NCI-H446 (cell line): ENCODE measurements at regions not wholly inside any gene's neighbourhood (a gene's known extent, or its start where the extent isn't known, plus 50 kb on each side); places are given as distances from the start of the nearest gene placed in this dataset.
"Not testable (repeated sequence)": the region's sequence is repeated elsewhere in the genome, so short reads cannot be mapped to it uniquely, and the experiment has no call there.

Experiments
- DNase-seq, 2 experiments: peaks; one replicate each; lab custom pipeline; 2025; lab: John Stamatoyannopoulos, UW

DNA sequence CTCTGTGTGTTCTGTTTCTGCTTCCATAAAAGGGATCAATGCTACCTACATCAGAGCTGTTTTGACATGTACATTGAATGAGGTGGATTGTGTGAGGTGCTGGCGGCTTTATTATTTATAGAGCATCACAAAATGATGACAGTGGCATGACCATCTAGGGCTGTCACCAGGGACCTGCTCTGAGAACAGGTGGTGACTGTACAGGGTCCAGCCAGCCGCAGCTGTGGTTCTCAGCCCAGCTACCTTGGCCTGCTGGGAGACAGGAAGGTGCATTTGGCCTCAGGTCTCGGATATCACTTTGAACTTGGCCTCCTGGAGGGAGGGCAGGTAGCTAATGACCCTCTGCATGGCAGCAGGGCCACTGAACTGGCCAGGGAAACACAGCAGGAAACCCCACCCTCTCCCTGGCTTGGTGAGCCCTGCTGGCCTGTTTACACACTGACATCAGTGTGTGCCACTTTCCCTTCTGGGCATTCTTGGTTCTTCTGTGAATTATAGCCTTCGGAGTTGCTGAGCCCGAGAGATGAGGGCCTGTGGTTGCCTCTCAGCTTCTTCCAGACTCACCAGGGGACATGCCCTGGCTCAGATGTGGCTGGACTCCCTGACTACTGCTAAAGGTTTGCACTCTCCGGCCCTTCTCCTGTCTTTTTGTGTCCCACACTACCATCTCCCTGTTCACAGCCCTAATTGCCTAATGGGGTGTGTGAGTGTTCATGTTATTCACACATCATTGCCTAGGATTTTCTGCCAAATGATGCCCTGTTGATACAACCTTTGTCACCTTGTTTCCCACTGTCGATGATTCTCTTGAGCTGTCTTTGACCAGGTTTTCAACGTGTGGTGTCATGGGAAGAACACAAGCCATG is 109.2 kb upstream of the RAB12 start:
- peak; percentile 28 to 68 for DNase-seq

DNA sequence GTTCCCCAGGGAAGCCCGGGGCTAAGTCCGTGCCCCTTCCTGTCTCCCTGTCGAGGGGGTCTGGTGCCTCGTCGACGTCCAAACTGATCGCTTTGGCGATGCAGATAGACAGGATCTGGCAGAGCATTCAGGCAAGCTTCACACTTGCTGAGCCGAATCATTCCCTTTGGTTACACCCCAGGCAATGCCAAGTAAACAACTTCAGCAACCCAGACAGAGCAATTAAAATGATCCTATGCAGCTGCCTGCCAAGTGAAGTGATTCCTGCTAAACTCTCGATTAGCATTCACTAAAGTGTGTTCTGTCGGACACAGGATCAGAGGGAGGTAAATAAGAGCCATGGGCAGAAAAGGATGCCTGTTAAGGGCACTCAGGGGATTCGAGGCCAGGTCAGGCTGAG is 108.2 kb upstream of the RAB12 start:
- peak; percentile 78 to 90 for DNase-seq

DNA sequence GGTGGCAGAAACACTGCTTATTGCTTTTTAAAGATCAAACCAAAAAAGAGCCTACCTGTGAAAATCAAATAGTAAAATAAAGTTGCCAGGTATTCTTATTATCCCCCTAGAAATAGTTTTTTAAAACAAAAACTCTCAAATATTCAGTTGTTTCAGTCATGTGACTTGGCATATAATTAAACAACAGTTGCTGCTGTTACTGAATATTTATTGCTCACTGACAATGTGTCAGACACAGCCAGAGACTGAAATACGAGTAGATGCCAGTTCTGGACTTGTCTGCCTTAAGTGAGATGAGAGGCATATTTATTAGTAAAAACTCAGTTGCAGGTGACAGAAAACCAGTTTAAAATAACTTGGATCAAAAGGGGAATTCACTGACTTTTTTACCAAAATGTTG is 106.0 kb upstream of the RAB12 start:
- peak; percentile 22 to 66 for DNase-seq

DNA sequence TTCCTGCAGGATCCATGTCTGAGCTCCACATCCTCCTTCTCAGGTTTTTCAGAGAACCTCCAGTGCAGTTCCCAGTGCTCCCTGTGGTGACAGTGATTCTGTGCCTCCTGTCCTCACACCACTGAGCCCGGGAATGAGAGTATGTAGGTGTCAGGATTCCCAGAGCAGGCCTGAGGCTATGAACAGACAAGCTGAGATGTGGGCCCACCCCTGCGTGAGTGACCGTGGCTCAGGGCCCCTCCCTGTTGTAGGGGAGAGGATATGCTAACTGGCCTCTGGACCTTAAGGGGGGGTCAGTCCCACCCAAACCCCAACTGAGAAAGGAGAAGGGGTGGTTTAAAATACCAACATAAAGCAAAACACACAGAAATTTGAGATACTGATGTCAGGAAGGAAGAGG is 104.8 kb upstream of the RAB12 start:
- DNase-seq, result no peak

DNA sequence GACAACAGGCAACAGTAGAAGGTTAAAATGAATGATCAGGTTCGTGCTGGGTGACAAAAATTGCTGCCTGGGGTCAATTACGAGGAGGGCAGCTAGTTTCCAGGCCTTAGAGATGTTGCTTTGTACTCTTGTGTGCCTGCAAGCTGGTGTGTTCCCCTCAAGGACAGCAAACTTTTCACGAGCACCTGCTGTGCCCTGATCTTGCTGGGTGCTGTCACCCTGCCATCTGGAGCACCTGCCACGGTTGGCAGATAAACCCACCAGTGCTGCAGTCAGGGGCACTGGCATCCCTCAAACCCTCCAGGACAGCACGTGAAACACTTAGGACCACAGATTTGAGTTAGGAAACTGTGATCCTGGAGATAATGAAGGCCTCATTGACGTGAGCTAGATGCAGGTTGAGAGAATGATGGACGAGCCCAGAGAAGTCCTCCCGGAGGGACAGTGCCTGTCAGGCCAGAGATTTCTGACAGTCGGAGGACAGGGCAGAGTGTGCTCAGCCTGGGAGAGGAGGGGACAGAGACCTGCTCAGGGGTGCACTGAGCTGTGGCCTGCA is 104.3 kb upstream of the RAB12 start:
- no peak for DNase-seq

DNA sequence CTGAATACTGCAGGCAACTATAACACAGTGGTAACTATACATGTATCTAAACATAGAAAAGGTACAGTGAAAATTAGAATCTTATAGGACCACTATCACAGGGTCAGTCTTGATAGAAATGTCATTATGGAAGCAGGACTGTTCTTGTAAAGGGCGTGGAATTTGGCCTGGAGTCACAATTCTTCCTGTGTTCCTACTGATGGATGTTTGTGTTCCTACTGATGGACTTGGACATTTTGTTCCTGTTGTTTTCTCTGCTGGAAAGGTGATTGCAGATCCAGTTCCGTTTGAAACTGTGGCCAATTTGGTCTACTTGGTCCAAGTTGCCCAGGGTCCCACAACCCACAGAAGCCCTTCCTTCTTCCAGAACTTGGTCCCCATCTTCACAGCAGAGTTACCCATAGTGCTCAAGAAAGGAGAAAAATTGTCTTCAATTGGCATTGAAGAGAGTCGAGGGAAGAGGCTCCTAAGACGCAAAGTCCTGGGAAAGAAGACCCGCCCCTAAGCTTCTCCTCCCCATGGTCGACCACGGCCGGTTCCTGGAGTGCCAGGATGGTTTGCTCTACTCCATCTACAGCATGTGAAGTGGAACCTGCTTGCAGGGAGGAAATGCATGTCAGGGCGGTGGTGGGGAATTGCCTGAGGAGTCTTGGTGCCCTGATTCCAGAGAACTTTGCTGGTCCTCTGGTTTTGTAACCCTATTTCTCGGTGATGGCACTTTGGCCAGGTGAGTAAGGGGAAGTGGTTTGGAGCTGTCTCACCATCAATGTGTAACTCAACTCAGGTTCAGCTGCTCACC is 102.8 kb upstream of the RAB12 start:
- DNase-seq, result no peak

DNA sequence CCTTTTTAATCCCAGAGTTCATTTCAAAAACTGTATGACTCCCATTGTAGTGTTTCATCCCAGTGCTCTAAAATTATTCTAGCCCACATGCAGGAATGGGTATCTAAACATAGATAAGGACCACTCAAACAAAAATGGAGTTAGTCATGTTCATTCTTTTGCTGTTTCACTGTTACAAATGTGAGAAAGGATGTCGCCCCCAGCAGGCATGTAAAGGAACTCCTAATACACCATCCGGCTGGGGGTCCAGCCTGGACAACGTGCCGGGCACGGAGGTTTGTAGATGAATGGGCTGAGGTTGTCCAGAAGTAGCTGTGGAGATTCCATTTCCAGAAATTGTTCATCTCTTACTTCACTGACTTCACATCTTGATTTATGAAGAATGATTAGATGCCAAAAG is 101.9 kb upstream of the RAB12 start:
- DNase-seq, result no peak

DNA sequence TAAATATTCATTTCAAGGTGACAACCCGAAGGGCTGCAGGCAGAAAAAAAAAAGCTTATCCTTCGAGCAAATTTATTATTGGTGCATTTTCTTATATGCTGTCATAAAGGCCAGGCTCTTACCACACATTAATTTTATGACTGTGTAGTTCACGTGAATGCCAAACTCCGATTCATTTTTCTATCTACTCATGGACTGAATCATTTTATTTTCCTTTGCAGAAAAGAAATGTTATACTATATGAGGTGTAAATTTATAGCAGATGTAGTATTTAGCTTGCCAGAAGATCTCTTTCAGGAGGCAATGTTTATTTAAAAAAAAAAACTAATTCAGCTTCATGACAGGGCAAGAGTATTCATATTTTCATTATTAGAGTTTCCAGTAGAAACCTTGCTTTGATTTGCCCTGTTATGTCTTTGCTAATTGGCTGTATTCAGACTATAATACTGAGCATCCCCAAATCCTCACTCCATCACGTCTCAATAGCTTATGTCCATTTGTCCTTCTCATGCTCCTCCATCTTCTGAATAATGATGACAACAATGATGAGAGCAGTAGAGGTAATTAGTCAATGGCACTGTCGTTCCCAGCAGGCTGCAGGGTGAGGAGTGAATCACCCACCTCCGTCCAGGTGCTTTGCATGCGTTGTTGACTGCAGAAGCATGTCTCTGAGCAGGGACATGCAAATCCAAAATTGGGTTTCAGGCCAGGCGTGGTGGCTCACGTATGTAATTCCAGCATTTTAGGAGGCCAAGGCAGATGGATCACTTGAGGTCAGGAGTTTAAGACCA is 101.1 kb upstream of the RAB12 start:
- DNase-seq, result no peak

DNA sequence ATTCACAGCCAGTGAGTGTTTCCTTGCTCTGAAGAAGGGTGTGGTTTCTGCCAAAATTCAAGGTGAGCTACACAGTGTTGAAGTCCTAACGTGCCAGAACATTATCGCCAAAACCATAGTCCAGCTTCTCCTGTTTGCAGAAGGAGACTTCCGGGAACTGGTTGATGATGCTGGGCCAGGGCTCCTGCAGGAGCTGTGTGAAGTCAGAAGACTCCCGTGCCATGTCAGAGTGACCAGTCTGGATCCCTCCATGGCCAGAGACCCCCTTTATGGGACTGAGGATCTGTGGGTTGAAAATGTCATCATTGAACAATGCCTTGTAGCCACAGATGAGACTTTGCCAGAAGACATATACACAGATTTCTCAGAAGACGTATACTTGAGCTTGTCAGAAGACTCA is 96.0 kb upstream of the RAB12 start:
- DNase-seq, result no peak

DNA sequence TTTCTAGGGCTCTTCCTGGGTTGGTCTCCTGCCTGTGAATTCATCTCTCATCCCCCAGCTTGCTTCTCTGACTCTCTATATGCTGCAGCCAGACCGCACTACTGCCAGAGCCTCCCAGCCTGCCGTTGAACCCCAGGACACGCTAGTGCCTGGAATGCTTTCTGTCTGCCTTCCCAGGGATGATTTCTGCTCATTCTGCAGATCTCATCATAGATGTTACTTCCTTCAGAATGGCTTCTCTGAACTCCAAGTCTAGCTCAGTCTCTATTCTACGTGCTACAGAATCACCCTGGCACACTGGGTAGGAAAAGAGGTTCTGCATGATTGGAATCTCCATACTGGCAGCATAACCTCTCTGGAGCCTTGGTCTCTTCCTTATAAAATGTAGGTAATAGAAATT is 94.8 kb upstream of the RAB12 start:
- no peak for DNase-seq

DNA sequence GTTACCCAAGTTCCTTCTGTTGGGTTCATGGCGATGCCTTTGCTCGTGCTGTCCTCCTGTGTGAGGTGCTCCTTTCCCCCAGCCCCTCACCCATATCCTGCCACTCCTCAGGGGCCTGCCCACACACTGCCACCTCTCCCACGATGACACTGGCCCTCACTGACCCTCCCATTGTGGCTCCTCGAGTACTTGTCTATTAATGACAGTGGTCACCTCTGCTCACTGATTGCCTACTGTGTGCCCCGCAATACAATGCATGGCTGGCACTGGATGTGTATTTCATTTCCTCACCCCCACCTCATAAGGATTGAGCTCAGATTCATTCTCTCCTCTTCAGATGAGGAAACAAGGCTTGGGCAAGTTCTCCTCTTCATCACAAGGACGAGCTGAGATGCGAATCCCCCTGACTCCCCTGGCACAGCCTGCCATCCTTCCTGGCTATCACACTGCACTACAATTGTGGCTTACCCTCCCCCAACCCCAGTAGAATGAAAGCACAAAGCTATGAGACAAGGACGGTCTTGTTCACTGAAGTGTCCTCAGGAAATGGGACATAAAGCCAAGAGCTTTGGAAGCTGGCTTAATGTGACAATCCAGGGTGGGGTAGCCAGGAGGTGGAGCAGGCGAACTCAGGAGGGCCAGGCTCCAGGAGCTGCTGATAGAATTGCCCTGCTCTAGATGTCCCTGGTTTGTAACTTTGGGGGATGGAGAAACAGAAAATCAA is 93.9 kb upstream of the RAB12 start:
- DNase-seq, result no peak

DNA sequence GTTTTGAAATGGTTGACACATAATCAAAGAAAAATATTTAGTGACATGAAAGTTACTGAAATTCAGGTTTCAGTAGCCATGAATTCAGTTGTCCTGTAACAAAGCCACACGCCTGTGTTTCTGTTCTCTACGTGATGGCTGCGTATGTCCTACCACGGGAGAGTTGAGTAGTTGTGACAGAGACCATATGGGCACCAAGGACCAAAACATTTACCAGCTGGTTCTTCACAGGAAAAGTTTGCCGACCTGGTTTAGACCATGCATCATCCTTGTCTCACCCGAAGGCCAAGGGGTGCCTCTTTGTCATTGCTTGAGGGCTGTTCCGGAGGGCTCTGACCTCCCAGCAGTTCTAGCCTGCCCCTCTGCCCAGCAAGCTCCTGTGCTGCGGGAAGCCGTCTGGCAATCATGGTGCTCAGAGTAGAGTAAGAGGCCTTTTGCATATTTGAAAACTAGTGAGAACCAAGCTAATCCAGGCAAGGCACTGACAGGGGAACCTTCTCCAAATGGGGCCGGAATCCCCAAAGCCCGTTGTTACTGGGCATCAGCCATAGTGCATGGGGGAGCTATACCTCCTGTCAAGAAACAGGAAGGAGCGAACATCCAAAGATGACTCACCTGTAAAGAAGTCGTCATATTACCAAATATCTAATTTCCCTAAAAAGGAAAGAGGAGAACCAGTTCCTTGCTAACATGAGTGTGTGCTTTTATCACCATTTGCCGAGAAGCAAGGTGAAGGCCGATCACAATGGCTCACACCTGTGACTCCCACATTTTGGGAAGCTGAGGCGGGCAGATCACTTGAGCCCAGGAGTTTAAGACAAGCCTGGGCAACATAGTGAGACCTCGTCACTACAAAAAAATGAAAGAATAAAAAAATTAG is 92.6 kb upstream of the RAB12 start:
- no peak for DNase-seq

DNA sequence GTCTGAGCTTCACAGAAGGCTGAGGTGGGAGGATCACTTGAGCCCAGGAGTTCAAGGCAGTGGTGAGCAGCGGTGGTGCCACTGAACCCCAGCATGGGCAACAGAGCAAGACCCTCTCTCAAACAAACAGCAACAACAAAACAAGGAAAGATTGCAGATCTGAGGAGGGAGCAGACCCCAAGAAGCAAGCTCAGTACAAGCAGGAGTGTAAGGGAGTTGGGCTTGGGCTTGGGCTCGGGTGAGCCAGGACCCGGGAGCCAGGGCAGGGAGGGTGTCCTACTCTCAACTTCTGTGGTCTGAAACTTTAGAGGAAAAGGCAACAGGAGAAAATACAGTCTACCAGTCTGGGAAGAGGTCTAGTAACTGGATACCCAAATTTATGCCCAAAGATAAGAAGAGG is 92.0 kb upstream of the RAB12 start:
- DNase-seq, result no peak

DNA sequence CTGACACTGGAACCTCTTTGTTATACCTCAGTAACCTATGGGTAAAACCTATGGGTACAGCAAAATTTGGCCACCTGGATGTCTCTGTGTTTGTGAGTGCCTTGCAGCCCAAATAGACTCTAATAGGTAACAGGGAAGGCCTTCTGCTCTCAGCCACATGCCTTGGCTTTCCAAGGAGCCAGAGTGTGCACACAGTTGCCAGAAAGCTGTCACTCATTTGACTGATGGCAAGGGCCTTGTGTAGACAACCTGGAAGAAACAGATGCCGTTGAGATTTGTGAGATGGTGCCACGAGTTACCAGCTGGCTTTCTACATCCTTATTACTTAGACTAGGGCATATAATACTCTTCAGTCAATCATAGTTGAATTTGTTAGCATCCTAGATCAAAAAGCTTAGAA is 90.1 kb upstream of the RAB12 start:
- peak; percentile 86 to 95 for DNase-seq

DNA sequence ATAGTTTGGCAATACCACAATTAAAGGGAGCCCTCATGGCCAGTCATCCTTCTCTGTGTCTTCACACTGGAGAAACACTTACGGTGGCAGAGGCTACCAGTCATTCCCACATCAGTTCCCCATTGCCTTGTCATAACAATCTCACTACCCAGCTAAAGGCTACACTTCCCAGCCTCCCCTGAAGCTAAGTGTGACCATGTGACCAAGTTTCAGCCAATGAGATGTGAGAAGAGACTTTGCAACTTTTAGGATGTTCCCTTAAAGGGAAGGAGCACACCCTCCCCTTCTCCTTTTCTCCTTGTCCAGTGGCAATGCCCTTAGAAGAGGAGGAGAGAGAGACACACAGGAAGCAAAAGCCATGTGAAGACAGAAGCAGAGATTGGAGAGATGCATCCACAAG is 89.0 kb upstream of the RAB12 start:
- DNase-seq, result no peak

DNA sequence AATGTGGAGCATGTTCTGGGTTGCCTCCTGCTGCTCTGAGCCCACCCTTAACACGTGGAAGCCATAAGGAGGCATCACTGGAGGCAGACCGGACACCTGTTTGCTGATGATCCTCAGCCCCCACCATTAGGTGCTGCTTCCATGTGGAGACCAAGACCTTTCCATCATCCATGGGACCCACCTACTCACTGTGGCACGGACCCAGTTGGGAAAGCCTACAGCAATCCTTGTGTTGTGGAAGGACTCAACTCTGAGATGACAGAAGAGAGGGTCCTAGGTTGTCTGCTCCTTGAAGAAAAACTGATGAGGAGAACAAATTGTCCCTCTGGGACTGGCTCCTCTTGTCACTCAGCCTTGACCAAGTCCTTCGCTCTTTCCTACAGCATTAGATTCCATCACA is 86.5 kb upstream of the RAB12 start:
- no peak for DNase-seq

DNA sequence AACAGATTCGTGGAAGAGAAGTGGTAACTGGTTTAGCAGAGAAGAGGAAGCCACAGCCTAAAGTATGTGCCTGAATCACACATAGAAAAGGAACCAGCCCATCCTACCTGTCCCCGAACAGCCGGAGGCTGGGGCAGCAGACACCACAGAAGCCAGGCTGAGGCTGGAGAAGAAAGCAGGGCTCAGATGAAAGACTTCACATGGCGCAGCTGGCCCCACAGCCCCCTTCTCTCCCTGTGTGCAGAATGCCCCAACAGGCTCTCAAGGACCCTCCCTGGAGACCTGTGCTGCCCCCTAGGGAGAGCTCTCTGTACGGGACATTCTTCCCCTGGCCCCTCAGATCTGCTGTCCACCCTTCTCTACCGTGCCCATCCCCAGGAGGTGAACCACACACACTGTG is 83.5 kb upstream of the RAB12 start:
- no peak for DNase-seq

DNA sequence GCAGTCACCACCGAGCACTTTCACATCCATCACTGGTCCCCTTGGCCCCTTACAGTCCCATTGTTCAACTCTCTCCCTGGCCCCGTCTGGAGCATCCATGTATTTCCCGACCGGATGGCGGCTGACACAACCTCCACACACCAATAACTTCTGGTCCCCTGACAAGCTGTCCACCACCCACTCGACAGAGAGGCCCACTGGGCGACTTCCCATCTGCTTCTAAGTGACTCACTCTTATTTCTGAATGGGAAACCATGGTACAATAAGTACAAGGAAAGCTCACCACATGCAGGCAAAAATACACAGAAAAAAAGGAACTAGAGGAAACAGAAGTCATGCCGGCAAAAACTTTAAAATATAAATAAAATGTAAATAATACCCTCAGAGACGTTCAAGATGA is 82.9 kb upstream of the RAB12 start:
- DNase-seq, result peak in 1 of 2 experiments; percentile 7

DNA sequence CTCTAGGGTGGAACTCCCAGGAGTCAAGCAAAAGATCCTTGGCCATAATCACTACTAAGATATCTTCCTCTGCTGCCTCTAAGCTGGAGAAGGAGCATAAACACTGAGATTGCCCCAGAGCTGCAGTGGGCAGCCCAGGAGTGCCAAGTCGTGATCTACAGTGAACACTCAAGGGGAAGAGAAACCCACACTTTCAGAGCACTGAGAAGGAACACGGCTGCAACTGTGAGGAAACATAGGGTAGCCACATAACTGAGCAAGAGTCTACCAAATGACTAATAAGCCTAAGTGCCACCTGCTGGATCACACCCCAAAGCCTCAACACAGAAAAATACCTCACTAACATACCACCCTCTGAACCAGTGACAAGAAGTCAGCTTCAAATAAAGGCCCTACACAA is 79.6 kb upstream of the RAB12 start:
- no peak for DNase-seq

DNA sequence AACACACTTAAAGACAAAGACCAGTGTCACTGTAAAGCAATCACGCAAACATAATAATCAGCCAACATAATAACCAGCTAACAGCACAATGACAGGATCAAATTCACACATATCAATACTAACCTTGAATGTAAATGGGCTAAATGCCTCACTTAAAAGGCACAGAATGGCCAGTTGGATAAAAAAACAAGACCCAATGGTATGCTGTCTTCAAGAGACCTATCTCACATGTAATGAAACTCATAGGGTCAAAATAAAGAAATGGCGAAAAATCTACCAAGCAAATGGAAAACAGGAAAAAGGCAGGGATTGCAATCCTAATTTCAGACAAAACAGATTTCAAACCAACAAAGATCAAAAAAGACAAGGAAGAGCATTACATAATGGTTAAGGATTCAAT is 78.2 kb upstream of the RAB12 start:
- not testable (repeated sequence) for DNase-seq

DNA sequence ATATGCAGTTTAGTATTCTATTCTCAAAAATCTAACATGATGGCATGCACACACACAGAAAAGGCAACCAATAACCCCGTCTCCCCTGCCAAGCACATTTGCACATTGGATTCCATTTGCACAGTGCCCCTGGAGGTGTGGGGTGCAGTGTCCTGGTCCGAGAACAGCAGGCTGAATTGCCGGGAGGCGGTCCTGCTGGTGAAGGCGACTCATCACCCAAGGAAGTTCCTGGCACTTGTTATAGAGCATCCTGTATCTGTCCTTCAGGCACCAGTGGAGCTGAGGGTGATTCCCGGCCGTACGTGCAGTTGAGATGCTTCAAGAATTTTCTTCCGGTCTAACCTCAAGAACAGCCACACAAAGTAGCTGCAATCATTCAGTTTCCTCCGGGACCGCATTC is 73.0 kb upstream of the RAB12 start:
- peak in 1 of 2 experiments; percentile 40 for DNase-seq
